DMS114 treated with DMSO at 0.1 percent for 48 hours (cell line): ENCODE measurements at regions not wholly inside any gene's neighbourhood (a gene's known extent, or its start where the extent isn't known, plus 50 kb on each side); places are given as distances from the start of the nearest gene placed in this dataset.
"Not testable (repeated sequence)": the region's sequence is repeated elsewhere in the genome, so short reads cannot be mapped to it uniquely, and the experiment has no call there.

ENCODE experiments used
- DNase-seq: peaks from one replicate; lab custom pipeline; 2025; ENCODE audit not compliant: unreplicated experiment; lab: John Stamatoyannopoulos, UW

DNA sequence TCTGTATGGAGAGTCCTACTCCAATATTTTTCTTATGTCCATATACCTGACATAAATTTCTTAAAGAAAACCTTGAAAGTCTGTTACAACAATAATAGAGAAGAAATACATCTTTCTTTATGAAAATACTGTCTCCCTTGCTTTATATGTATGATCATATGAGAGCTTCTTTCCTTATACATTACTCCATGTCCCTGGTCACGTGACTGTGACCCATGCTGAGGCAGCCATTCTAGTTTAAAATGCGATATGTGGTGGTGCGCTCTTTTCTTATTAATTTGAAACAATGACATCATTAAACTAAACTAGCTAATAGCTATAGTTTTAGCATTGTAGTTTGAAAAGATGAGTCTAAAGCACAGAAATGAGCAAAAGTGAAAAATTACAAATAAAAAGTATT, 1120.3 kb upstream of the PRR20A start:
- no peak for DNase-seq

- DNase-seq = no peak
Observed at GRCh38 chr13:56039992-56040391, 1100.7 kb upstream of the PRR20A start.

DNA sequence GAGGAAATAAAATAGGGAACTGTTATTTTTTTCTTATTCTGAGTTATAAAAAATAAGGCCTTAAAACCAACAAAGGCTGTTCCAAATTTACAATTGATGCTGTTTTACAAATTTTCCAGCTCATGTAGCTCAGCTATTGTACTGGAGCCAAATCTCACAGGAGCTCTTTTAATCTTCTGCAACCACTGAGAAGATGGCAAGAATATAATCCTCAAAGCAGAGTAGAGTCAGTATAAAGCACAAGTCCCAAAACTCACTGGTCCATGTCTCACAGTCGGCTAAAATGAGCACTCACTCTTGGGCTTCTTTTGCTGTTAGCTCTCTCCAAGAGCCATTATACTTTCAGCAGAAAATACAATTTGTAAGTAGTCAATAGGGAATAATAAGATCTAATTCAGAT, 1074.4 kb upstream of the PRR20A start:
- no peak for DNase-seq

DNA sequence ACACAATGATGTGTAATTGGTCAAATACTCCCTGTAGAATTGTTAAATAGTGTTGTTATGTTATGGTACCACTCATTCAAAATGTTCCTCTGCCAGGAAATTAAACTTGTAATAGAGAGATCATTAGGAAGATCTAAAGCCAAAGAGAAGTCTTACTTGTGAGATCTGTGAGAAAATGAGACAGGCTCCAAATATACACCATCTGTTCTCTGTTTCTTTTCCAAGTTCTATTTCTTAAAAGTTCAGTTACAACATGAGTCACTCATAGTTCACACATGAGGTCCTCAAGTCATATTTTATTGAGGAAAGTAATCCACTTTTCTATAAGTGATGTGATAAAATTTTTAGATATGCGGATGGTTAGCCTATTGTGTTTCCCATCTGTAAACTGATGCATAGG, 1038.1 kb upstream of the PRR20A start:
- DNase-seq = no peak

DNA sequence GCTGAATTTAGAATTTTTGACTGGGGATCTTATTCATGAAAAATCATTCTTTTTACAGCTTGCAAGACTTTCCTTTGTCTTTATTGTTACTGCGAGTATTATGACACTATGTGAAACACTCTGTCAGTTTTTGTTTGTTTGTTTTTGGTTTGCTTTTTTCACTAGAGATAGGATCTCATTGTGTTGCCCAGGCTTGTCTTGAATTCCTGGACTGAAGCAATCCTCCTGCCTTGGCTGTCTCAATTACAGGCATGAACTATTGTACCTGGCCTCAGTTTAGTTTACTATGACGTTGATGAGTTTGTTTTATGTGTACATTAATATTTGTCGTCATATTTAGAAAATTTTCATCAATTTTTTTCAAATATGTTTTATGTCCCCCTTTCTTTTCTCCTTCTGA, 1030.0 kb upstream of the PRR20A start:
- no peak for DNase-seq

DNA sequence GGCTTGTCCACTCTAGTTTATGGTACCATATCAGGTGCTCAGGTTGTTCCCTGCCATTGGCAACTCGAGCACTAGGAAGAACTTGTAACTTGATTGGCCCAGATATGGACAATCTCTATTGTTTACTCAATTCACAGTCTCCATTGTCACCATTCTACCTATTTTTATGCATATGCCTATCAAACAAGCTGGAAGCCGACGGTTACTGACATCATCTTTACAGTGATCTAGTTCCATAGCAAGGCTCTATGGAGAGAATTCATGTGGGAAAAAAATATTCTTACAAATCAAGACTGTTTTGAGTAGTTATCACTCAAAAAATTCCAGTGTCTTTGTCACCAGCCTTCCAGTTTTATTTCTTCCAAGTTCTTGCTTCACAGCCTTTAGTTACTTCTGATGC, 1006.2 kb upstream of the PRR20A start:
- DNase-seq = no peak

DNA sequence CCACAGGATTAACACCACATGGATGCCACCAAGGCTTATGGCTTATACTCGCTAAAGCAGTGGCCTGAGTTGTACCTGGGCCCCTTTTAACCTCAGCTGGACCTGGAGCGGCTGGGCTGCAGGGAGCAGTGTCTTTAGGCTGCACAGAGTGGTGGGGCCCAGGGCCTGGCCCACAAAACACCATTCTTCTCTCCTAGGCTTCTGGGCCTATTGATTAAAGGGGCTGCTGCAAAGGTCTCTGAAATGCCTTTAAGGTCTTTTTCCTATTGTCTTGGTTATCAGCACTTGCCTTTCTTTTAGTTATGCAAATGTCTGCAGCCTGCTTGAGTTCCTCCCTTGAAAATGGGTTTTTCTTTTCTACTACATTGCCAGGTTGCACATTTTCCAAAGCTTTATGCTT, 973.9 kb upstream of the PRR20A start:
- DNase-seq = no peak

- DNase-seq = no peak
Observed at GRCh38 chr13:56168581-56168980, 972.1 kb upstream of the PRR20A start.

- DNase-seq = no peak
Observed at GRCh38 chr13:56173346-56173745, 967.4 kb upstream of the PRR20A start.

GRCh38 chr13:56182598-56182997, 958.1 kb upstream of the PRR20A start:
- DNase-seq = no peak

GRCh38 chr13:56187331-56187730, 953.4 kb upstream of the PRR20A start:
- no peak for DNase-seq

GRCh38 chr13:56188582-56188981, 952.1 kb upstream of the PRR20A start:
- not testable (repeated sequence) for DNase-seq

GRCh38 chr13:56189439-56189838, 951.3 kb upstream of the PRR20A start:
- no peak for DNase-seq

DNA sequence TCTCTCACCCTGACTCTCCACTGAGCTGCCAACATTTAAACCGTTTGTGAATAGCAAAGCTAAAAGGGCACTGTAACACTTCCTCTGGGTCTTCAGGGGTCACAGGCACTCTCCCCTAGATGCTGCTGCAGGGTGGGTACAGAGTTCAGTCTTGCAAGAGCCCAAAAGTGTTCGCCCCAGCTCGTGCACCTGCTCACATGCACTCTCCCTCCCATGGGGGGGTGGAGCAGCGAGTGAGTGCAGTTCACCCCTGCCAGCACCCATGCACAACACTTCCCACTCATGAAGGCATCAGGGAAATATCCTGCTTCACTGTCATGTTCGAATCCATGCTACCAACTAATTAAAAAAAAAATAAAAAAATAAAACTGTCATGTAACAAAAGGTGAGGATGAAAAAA, 950.7 kb upstream of the PRR20A start:
- DNase-seq = no peak

GRCh38 chr13:56198350-56198749, 942.4 kb upstream of the PRR20A start:
- no peak for DNase-seq

- DNase-seq = no peak
Observed at GRCh38 chr13:56201834-56202233, 938.9 kb upstream of the PRR20A start.

DNA sequence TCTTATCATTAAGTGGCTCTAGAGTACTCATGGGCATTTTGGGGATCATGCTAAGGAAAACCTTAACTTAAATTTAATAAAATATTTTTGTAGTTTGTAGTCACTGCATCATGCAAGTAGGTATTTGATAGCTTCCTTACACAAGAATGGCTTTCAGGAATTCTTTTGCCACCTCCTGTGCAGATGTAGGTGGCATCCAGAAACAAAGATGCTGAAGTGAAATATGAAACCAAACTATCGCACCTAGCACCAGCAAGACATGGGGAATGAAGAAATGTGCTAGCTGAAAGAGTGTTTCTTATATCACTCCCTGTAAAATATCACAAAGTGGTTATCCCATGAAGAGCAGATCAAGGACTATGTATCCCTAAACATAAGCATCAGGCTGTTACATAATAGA, 924.5 kb upstream of the PRR20A start:
- no peak for DNase-seq

DNA sequence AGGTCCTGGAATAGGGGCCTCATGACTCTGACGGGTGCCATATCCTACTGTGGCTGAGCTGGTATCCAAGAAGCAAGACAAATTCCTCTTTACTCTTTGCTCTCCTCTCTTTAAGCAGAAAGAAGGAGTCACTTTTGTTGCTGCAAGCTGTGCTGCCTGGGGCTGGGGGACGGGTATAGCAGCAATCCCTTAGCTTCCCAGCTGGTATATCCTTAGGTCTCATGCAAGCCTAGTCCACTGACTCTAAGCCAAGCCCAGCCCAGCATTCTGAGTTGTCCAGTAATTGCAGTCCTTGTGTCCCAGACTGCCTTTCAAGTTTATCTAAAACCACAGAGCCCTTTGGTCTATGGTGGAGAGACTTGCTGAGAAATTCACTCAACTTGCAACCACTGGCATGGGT, 893.0 kb upstream of the PRR20A start:
- no peak for DNase-seq

DNA sequence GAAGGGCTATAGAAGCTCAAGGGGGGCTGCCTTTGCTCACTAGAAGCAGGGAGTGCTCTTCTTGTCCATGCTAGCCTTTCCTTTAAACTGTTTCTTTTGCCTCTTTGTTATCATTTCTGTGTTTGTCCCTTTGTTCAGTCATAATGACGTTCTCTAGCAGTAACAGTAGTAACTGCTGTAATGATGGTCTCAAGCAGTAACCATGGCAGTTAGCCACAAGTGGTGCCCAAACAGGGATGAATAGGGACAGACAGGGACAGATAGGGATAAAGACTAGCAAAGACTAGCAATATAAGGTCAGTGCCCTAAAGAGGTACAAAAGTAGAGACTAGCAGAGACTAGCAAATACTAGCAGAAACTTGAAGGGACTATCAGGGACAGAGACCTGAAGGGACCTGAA, 869.0 kb upstream of the PRR20A start:
- DNase-seq = no peak

- DNase-seq = no peak
Observed at GRCh38 chr13:56283262-56283828, 857.4 kb upstream of the PRR20A start.

DNA sequence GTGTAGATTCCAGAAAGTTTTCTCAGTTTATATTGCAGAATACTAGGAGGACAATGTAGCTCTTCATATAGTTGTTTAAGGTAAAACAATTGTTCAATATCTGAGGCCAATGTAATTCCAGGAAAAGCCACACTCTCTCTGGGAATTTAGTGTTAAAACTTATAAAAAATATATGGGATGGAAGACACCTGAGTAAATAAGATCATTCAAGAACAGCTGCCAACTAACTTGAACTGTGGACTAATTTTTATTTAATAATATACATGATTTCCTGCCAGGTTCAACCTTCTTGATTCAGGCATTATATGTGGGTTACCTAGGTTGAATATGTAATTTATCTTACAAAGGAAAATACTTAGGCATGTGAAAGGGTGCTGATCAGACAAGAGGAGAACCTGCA, 841.1 kb upstream of the PRR20A start:
- DNase-seq = no peak

- no peak for DNase-seq
Observed at GRCh38 chr13:56314765-56315164, 826.0 kb upstream of the PRR20A start.

DNA sequence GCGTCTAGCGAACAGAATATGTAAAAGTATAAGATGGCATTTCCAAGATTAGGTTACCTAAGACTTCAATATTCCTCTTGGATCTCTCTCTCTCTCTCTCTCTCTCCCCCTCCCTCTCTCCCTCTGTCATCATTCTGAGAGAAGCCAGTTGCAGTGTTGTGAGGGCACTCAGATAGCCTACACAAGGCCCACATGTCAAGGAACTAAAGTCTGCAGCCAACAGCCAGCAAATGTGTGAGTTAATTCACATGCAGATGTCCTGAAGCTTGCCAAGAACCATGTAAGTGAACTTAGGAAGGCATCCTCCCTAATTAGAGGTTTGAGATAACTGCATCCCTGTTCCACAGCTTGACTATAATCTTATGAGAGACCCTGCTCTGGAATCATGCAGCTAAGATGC, 822.9 kb upstream of the PRR20A start:
- DNase-seq = no peak

DNA sequence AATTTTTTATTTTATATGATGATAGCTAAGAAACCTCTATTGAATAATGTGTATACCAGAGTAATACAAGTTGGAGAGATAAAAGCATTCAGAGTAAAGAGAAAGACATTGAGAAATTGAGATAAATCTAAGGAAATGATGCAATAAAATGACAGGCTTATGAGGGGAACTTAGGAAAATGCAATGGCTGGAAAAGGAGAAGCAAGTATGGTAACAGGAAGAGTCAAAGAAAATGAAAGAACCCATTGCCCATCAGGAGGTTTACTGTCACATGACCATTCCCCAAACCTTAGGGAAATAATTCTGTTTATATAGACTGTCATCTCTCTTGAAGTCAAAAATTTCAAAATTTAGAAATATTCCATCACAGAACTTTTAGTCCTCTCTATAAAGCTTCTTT, 808.0 kb upstream of the PRR20A start:
- no peak for DNase-seq
